ENCODE measurements at regions not wholly inside any gene's neighbourhood (a gene's known extent, or its start where the extent isn't known, plus 50 kb on each side); places are given as distances from the start of the nearest gene placed in this dataset.

GRCh38 chr14:48788771-48789170, 797.4 kb downstream of the RPS29 start:
- H3K4me3 ChIP-seq (ENCODE audit: low read depth, low read length), result no peak overlapping the region
- no peak for TF ChIP-seq CTCF (IDR thresholded peaks at IDR 0.05; ENCODE audit: borderline replicate concordance, insufficient read depth, low read depth, low read length)

- TF ChIP-seq CTCF (IDR thresholded peaks at IDR 0.05; ENCODE audit: borderline replicate concordance, insufficient read depth, low read depth, low read length), result no peak
- H3K4me3 ChIP-seq (ENCODE audit: low read depth, low read length), result no peak overlapping the region
Measured at GRCh38 chr14:48786498-48786897, 799.7 kb downstream of the RPS29 start.

GRCh38 chr14:48771717-48772116, 814.5 kb downstream of the RPS29 start:
- TF ChIP-seq CTCF (IDR thresholded peaks at IDR 0.05; ENCODE audit: borderline replicate concordance, insufficient read depth, low read depth, low read length), result no peak
- H3K4me3 ChIP-seq (ENCODE audit: low read depth, low read length), result no peak overlapping the region

GRCh38 chr14:48751293-48751692, 834.9 kb downstream of the RPS29 start:
- TF ChIP-seq CTCF (IDR thresholded peaks at IDR 0.05; ENCODE audit: borderline replicate concordance, insufficient read depth, low read depth, low read length), result no peak
- H3K4me3 ChIP-seq (ENCODE audit: low read depth, low read length), result no peak overlapping the region

GRCh38 chr14:48748151-48748675, 838.0 kb downstream of the RPS29 start:
- no peak for TF ChIP-seq CTCF (IDR thresholded peaks at IDR 0.05; ENCODE audit: borderline replicate concordance, insufficient read depth, low read depth, low read length)

GRCh38 chr14:48747561-48748089, 838.6 kb downstream of the RPS29 start:
- no peak overlapping the region for H3K4me3 ChIP-seq (ENCODE audit: low read depth, low read length)
- no peak for TF ChIP-seq CTCF (IDR thresholded peaks at IDR 0.05; ENCODE audit: borderline replicate concordance, insufficient read depth, low read depth, low read length)

More at GRCh38 chr14:48748151-48748675, 838.0 kb downstream of the RPS29 start:
- H3K4me3 ChIP-seq (ENCODE audit: low read depth, low read length), result no peak overlapping the region

GRCh38 chr14:48744202-48744601, 842.0 kb downstream of the RPS29 start:
- no peak overlapping the region for H3K4me3 ChIP-seq (ENCODE audit: low read depth, low read length)
- no peak for TF ChIP-seq CTCF (IDR thresholded peaks at IDR 0.05; ENCODE audit: borderline replicate concordance, insufficient read depth, low read depth, low read length)
